ENCODE measurements at regions not wholly inside any gene's neighbourhood (a gene's known extent, or its start where the extent isn't known, plus 50 kb on each side); places are given as distances from the start of the nearest gene placed in this dataset.

DNA sequence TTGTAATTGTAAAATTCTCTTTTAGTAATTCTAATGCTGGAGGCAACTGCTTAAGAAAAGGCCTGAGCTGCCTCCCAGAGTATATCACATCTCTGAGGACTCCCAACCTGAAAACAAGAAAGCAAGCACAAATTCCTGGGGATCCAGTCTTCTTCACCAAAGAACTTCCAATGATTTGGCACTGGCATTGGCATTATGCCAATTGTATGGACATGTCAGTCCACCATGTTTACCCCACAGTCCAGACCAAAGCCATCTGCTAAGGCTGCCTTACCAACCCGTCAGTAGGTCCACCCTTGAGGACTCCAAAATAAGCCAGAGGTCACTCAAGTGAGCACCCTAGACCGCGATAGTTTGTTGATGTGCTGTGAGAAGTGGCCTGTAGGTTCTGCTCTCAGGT lies 263.1 kb downstream of the RND3 start:
- TF ChIP-seq, protein P1, sequence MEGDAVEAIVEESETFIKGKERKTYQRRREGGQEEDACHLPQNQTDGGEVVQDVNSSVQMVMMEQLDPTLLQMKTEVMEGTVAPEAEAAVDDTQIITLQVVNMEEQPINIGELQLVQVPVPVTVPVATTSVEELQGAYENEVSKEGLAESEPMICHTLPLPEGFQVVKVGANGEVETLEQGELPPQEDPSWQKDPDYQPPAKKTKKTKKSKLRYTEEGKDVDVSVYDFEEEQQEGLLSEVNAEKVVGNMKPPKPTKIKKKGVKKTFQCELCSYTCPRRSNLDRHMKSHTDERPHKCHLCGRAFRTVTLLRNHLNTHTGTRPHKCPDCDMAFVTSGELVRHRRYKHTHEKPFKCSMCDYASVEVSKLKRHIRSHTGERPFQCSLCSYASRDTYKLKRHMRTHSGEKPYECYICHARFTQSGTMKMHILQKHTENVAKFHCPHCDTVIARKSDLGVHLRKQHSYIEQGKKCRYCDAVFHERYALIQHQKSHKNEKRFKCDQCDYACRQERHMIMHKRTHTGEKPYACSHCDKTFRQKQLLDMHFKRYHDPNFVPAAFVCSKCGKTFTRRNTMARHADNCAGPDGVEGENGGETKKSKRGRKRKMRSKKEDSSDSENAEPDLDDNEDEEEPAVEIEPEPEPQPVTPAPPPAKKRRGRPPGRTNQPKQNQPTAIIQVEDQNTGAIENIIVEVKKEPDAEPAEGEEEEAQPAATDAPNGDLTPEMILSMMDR (IDR thresholded peaks at IDR 0.05), result no peak
- TF ChIP-seq EP300 (IDR thresholded peaks at IDR 0.05), result no peak
- TF ChIP-seq POLR2A (IDR thresholded peaks at IDR 0.05), result no peak
